MM.1S (cell line): ENCODE measurements at regions not wholly inside any gene's neighbourhood (a gene's known extent, or its start where the extent isn't known, plus 50 kb on each side); places are given as distances from the start of the nearest gene placed in this dataset.

Experiments
- CTCF ChIP-seq: fragments of 300-600 bp; sonication (generic); IDR thresholded peaks from 2 replicates; pipeline ENCODE4 v1.5.1; 2016; ENCODE audit warnings: antibody characterized with exemption, low read length, mixed read lengths
- EZH2phosphoT487 ChIP-seq: fragments of 300-600 bp; sonication (generic); IDR thresholded peaks from 2 replicates; pipeline ENCODE4 v1.6.1; 2018; ENCODE audit warnings: antibody characterized with exemption, low read length

GRCh38 chr1:164950541-164950986 is 391.6 kb downstream of the PBX1 start:
- TF ChIP-seq CTCF (no peak), EZH2phosphoT487 (no peak)
